ENCODE measurements at regions not wholly inside any gene's neighbourhood (a gene's known extent, or its start where the extent isn't known, plus 50 kb on each side); places are given as distances from the start of the nearest gene placed in this dataset.
A peak's percentile ranks its signal among the peaks of the same experiment; 100 is the strongest.

DNA sequence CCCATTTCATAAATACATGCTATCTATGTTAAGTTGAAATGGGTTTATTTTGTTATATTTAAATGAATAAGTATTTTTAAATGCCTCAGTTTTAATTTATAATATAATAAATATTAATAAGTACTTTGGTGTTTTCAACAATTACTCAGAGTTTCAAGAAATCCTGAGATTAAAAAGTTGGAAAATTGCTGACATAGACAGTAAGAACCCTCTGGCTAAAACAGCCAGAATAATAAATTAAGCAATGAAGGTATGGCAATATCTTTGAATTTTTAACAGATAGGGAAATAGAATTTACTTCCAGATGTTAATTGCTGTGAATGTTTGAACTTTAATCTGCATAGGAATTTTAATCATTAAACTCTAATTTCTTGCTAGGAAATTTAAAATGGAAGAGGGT lies 83.6 kb downstream of the ZNF622 start:
- TF ChIP-seq, protein P1, sequence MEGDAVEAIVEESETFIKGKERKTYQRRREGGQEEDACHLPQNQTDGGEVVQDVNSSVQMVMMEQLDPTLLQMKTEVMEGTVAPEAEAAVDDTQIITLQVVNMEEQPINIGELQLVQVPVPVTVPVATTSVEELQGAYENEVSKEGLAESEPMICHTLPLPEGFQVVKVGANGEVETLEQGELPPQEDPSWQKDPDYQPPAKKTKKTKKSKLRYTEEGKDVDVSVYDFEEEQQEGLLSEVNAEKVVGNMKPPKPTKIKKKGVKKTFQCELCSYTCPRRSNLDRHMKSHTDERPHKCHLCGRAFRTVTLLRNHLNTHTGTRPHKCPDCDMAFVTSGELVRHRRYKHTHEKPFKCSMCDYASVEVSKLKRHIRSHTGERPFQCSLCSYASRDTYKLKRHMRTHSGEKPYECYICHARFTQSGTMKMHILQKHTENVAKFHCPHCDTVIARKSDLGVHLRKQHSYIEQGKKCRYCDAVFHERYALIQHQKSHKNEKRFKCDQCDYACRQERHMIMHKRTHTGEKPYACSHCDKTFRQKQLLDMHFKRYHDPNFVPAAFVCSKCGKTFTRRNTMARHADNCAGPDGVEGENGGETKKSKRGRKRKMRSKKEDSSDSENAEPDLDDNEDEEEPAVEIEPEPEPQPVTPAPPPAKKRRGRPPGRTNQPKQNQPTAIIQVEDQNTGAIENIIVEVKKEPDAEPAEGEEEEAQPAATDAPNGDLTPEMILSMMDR (IDR thresholded peaks at IDR 0.05): no peak

DNA sequence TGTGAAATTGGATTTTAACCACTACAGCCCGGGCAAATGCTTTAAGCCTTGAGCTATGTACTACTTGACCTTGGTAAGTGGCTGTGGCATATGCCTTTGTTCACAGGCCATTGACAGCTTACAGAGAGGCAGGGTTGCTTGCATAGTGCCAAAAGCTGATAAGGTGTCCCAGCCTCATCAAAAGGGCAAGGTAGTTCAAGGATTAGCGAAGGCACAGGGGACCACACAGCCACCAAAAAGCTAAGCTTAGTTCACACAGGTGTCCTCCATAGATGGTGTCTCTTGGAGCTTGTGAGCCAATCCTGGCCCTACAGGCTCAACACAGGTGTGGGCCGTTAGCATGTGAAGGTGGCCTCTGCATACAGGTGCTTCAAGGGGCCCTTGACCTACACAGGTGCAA lies 86.8 kb downstream of the ZNF622 start:
- TF ChIP-seq, protein P1 (IDR thresholded peaks at IDR 0.05): no peak

DNA sequence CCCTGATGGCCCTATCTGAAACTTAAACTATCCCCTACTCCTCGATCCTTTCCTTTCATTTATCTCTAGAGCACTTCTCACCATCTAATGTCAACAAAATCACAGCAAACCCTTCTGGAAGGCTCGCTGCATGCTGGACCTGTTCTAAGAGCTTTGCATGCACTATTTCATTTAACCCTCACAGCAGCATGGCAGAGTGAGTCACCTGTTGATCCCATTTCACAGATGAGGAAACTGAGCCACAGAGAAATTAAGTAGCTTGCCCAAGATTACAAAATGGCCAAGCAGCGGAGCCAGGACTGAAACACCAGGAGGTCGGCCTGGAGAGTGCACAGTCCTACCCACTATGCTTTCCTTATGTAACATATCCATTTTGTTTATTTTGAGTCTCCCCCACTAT lies 93.1 kb downstream of the ZNF622 start:
- TF ChIP-seq, protein P1 (IDR thresholded peaks at IDR 0.05): no peak

DNA sequence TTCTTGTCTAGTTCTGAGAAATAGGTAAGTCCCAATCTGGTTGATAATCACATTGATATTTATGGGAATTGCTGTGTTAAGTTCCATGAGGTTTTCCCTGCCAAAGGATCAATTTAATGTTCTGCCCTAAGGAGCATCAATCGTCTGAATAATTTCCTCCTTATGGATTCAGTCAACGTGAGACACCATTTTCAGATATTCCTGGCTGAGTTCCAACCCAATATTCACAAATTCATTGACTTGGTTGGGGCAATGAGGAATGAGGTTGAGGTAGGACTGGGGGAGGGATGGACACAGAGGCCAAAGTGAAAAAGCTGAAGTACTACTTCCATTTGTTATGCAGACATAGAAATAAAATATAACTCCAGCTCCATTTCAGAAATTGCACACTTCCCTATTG lies 99.1 kb downstream of the ZNF622 start:
- TF ChIP-seq, protein P1 (IDR thresholded peaks at IDR 0.05): no peak

DNA sequence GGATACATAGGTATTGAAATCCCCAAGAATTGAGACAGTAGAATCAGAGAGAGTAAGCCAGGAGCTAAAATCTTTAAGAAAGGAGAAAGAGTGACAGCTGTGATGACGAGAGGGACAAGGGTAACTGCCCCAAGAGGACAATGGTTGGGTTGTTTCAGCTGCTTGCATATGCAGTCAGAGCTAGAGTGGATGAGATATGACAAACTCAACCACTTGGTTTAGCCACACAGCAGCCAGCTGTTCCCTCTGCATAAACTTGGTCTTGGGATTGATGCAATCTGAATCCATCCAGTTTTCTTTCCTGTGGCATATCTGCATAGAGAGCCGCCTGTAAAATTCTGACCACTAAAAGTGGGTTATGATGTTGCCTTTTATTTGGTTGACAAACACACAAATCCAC lies 100.7 kb downstream of the ZNF622 start:
- TF ChIP-seq, protein P1 (IDR thresholded peaks at IDR 0.05): no peak

DNA sequence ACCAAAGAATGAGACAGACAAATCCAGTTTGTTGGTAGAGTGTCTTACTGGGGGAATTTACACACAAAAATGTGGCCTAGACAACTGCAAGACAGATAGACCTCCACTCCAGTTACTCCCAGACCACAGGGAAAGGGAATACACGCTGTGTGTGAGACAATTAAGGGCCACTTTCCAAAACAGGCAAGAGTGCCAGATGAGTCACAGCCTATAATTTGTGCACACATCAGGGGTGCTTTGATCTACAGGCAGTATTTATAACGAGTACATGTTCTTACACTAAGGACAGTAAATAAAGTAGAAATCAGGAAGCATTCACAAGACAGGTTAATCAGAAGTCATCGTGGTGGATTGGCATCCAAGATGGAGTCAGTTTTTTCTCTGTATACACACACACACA lies 114.8 kb downstream of the ZNF622 start:
- TF ChIP-seq, protein P1 (IDR thresholded peaks at IDR 0.05): no peak

DNA sequence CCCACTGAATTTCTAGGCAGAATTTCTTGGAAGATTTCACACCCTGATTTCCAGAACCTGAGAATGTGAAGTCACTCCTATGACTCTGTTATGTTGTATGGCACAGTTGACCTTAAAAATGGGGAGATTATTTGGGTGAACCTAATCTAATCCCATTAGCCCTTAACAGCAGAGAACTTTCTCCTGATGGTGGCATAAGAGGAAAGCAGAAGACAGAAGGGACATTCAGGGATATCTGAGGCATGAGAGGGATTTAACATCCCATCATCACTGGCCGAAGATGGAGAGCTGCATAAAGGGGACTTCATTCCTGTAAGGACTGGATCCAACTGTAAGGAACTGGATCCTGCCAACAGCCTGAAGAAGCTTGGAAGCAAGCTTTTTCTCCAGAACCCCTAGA lies 119.2 kb downstream of the ZNF622 start:
- TF ChIP-seq, protein P1 (IDR thresholded peaks at IDR 0.05): no peak

DNA sequence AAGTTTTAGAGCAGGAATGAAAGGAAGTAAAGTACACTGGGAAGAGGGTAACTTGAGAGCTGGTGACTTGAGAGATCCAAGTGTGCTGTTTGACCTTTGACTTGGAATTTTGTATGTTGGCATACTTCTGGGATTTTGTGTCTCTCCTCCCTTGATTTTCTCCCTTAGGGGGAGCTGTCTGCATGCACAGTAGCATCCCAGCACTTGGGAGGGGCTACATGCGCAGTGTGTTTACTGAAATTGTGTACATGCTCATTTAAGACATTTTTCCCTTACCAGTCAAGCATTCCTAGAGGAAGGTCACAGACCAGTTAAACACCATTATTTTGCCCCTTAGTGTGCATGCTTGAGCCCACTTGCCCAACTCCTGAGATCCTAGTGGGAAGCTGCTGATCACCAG lies 120.1 kb downstream of the ZNF622 start:
- TF ChIP-seq, protein P1 (IDR thresholded peaks at IDR 0.05): peak; percentile 27; the same call in 1 of the 2 replicates
